DMS79 treated with DMSO at 0.1 percent for 48 hours (cell line): ENCODE measurements at regions not wholly inside any gene's neighbourhood (a gene's known extent, or its start where the extent isn't known, plus 50 kb on each side); places are given as distances from the start of the nearest gene placed in this dataset.

Experiments
- DNase-seq: peaks from one replicate; lab custom pipeline; 2025; lab: John Stamatoyannopoulos, UW

GRCh38 chr5:97714424-97714823 lies 531.4 kb upstream of the RIOK2 start:
- DNase-seq: no peak

GRCh38 chr5:97726106-97726505 lies 543.1 kb upstream of the RIOK2 start:
- DNase-seq: no peak

DNA sequence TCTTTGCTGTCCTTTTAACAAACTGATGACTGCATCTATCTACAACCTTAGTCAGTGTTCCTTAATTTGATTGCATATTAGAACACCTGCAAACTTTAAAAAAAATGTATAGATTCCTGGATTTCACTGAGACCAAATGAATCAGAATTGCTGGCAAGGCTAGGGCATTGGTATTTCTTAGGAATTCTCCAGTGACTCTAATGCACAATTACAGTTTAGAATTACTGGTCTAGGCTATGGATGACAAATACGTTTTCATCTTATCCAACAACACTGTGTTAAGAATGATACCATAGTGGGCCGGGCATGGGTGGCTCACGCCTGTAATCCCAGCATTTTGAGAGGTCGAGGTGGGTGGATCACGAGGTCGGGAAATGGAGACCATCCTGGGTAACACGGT lies 545.9 kb upstream of the RIOK2 start:
- DNase-seq: no peak

DNA sequence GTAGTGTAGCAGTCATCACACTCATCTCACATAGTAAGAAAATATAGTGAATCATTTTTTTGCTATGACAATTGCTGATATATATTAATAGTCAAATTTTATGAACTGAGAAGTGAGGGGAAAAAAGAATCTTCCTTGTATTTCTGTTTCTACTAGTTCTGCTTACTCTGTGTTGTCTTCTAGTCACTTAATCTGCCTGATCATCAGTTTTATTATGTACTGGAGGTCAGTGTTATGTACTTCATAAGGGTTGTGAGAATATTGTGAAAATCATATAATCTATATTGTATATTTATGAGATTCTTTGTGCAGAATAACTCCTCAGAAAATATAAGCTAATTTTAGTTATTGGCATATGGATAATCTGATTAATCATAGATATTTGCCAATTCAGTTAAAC lies 546.9 kb upstream of the RIOK2 start:
- DNase-seq: no peak

DNA sequence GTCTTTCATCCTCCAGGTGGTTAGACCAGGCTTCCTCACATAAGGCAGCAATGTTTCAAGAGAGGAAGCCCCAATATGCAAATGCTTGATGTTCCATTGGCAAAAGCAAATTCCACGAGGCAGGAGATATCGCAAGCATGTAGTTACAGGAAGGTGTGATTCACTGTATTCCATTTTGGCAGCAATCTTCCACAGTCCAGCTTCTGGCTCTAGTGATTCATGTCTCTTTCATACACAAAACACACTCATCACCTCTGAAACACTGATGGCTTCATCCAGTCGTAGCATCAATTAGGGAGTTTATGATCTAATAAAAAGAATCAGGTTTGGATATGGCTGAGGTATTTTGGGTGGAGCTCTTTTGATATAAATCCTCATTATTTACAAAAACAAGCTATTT lies 552.2 kb upstream of the RIOK2 start:
- DNase-seq: no peak

DNA sequence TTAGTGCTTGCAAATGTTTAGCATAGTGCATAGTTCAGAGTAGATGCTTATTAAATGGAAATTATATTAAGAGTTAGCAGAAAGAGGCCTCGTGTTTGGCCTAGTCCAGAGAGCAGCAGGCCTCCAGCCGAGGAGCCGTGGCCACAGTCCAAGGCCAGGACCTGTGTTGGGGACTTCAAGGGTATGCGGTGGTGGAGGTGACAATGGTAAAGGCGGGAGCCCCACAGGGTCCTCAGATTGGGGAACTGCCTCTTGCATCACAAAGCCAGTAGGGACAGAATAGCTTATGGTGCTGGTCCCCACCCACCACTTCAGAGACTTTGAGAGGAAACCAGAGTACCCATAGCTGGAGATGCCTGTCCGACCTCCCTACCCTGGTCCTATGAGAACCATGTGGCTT lies 554.6 kb upstream of the RIOK2 start:
- no peak for DNase-seq

- DNase-seq: no peak
Measured at GRCh38 chr5:97745817-97746216, 562.8 kb upstream of the RIOK2 start.

DNA sequence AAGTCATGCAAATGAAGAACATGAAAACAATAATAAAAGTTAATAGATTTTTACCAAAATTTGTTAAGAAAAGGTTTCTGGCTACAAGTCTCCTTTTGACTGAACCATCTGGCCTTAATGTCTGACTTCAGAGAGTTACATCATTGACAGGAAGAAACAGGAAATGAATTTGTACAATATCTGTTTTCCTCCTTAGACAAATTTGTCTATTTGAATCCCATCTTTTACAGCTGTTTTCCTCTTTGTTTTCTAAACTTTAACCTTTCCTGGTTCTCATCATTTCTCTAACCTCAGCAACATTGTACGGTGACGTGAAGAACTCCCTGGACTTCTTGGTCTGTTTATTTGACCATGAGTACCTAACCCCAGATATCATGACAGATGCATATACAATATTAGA lies 567.5 kb upstream of the RIOK2 start:
- DNase-seq: no peak

GRCh38 chr5:97751540-97751939 lies 568.5 kb upstream of the RIOK2 start:
- DNase-seq: no peak

DNA sequence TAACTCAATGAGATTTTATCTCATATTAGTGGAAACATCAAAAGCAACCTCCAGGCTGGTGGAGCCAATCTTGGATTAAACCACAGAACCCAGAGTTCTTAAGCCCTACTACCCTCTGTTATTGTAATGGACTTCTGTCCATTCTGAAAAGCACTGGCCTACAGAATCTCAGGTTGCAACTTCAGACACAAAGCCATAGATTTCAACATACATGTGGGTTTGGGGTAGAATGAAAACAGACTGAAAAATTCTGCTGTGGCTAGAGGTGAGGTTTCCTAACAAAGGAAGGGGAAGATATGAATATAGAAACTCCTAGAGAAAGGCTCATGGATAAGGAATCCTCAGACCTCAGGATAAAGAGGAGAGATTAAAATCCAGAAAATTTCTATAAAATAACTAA lies 569.8 kb upstream of the RIOK2 start:
- no peak for DNase-seq

- DNase-seq: no peak
Measured at GRCh38 chr5:97762483-97762882, 579.4 kb upstream of the RIOK2 start.

DNA sequence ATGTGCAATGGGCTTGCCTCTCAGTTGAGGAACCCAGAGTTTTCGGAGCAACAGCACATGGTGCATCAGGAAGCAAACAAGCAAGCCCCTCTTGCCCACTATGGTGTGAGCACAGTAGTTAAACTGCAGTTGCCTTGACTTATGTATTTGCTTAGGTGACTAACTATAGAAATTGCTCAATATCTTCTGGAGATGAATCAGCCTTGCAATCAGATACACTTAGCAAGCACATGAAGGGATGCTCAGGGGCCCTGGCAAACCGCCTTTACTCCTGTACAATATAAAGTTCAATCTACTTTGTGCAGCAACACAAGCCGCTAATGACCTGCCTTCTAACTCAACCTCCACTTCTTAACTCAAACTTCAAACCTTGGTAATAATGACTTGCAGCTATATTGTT lies 581.7 kb upstream of the RIOK2 start:
- no peak for DNase-seq

DNA sequence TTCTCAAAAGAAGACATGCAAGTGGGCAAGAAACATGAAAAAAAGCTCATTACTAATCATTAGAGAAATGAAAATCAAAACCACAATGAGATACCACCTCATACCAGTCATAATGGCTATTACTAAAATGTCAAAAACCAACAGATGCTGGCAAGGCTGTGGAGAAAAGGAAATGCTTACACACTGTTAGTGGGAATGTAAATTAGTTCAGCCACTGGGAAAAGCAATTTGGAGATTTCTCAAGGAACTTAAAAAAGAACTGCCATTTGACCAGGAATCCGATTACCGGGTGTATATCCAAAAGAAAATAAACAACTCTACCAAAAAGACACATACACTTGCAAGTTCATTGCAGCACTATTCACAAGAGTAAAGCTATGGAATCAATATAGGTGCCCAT lies 595.4 kb upstream of the RIOK2 start:
- no peak for DNase-seq

DNA sequence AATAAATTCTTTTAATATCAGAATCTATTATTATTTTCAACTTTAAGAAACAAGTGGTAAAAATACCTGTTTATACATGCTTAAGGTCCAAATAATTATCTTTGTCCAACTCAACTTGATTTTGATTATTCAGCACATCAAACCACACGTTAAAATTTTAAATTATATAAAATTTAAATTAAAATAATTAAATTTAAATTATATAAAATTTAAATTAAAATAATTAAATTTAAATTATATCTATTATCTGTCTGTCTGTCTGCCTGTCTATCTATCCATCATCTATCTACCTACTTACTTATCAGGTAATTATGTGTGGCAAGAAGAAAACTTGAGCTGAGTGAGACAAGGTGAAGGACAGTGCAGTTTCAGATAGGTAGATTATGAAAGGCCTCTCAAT lies 605.3 kb upstream of the RIOK2 start:
- DNase-seq: no peak

GRCh38 chr5:97797994-97798451 lies 615.0 kb upstream of the RIOK2 start:
- DNase-seq: no peak

GRCh38 chr5:97801461-97801860 lies 618.4 kb upstream of the RIOK2 start:
- no peak for DNase-seq

GRCh38 chr5:97820138-97820537 lies 637.1 kb upstream of the RIOK2 start:
- DNase-seq: no peak

- no peak for DNase-seq
Measured at GRCh38 chr5:97832645-97833296, 649.7 kb upstream of the RIOK2 start.

GRCh38 chr5:97834561-97834960 lies 651.5 kb upstream of the RIOK2 start:
- no peak for DNase-seq

- no peak for DNase-seq
Measured at GRCh38 chr5:97835112-97835511, 652.1 kb upstream of the RIOK2 start.

- DNase-seq: no peak
Measured at GRCh38 chr5:97836816-97837215, 653.8 kb upstream of the RIOK2 start.

- peak; percentile 5 for DNase-seq
Measured at GRCh38 chr5:97838214-97838613, 655.2 kb upstream of the RIOK2 start.

DNA sequence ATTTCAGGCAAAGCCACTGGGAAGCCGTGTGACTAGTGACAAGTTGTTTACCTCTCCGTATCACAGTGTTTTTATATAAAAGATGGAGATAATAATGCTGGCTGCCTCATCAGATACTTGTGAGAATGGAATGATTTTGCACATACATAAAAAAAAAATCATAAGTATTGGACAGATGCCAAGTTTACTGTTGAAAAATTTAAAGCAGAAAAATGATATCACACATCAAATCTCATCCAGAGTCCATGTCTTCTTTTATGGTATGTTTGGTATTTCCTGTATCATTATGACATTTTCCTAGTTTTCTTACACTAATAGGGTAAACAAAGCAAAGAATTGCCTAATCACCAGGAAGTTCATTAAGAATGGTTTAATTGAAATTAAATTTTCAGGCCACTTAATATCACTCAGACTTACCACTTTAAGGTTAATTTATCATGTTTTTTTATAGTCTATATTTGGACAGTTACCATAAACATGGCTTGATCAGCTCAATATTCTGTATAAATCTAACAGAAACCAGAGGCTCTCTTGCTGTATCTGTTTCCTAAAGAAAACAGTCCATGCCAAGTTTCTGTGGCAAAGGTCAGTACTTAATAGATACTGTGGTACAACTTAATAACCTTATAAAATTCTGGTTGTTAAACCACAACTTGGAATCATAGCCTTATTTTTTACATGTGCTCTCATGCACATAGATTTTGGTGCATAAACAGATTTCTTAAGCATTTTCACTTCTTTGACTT lies 656.5 kb upstream of the RIOK2 start:
- DNase-seq: no peak

DNA sequence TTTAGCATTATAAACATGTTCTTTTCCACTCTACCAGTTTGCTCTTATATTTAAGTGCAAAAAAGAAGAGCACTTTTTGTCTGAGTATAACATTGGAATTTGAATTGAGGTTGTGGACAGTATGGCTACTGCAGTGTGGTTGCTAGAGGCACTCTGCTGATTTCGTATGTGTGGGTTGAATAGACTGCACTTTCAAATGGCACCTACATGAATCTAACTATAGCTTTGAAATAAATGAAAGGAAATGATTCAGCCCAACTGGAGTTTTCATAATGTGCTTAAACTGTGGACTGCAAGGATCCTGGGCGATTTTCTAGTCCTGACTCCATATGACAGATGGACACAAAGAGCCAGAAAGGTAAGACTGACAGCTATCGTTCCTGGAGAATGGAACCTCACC lies 657.6 kb upstream of the RIOK2 start:
- no peak for DNase-seq
